ENCODE measurements at regions not wholly inside any gene's neighbourhood (a gene's known extent, or its start where the extent isn't known, plus 50 kb on each side); places are given as distances from the start of the nearest gene placed in this dataset.

DNA sequence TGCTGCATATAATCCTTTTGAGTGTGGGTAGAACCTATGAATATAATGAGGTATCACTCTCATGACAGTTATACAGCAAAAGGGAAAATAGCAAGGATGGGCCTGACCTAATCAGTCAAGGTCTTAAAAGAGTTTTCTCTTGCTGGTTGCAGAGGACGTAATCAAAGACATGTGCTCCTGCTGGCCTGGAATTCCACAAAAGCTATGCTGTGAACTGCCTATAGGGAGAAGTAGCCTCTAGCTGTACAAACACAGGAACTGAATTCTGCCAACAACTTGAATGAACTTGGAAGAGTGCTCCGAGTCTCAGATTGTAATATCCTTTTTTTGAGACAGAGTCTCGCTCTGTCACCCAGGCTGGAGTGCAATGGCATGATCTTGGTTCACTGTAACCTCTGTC is 195.6 kb downstream of the PLK2 start:
- DNase-seq (ENCODE audit: low spot score), result no peak
- intact Hi-C loops (cut with DNase I), result no loop called here

DNA sequence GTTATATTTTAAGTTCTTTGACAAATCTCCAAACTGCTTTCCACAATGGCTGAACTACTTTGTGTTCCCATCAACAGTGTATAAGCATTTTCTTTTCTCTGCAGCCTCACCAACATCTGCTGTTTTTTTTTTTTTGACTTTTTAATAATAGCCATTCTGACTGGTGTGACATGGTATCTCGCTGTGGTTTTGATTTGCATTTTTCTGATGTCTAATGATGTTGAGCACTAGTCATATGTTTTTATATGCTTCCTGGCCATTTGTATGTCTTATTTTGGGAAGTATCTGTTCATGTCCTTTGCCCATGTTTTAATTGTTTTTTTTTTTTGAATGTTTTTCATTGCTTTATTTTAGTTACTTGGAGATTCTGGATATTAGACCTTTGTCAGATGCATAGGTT is 196.6 kb downstream of the PLK2 start:
- intact Hi-C loops (cut with DNase I), result no loop called here
- no peak for DNase-seq (ENCODE audit: low spot score)

DNA sequence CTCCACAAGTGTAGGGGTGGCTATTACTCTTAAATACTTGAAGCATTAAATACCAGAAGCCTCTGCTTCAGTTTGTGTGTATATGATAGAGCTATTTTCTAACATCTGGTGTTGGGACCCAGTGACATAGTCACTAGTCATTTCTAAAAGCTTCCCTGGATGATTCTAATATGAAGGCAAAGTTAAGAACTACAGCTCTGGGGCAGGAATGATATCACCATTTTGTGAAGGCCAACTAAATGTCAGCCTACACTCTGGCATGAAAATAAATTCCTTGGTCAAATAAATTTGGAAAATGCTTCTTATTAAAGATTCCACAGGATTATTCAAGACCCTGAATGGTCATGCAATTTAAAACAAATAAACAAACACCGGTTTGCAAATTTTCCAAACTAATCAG is 197.7 kb downstream of the PLK2 start:
- intact Hi-C loops (cut with DNase I), result no loop called here

DNA sequence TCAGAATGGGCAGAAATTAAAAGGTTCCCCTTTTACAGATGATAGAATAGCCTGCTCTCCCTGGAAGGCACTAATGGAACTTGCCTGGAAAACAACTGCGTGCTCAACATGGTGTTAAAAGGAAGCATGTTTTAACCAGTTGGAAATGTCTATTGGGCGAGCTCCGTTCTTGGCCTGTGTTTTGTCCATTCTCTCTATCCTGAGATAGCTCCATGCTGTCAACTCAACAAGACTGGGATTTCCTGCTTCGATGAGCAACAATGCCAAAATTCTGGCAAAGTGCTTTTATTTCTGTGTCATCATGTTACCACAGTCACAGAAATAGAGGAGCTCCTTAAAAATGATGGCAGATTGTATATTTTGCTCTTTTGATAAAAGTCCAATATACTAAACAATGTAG is 198.3 kb downstream of the PLK2 start:
- no peak for DNase-seq (ENCODE audit: low spot score)
- intact Hi-C loops (cut with DNase I), result no loop called here

More for the DNA sequence above, 197.7 kb downstream of the PLK2 start:
- no peak for DNase-seq (ENCODE audit: low spot score)

GRCh38 chr5:58260243-58260642 is 199.6 kb downstream of the PLK2 start:
- intact Hi-C loops (cut with DNase I), result no loop called here
- no peak for DNase-seq (ENCODE audit: low spot score)

DNA sequence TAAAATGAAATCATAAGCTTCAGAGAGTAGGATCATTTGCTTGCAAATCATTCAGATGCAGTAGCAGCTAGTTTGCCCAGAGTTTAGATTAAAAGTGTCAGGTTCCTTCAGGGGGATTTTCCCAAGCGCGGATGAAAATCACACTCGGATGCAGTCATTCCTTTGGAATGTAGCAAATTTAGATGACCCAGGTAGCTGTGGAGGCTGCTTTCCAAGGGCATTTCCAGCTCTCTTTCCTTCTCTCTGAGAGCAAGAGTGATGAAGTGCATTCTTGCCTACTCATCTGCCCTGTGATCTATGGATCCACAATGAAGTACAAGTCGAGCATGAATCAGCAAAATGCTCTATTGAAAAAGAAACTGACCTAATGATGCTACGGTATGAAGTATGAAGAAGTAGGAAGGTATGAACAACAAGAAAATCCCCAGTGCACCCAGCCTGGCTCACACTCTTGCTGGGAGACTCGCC is 200.2 kb downstream of the PLK2 start:
- intact Hi-C loops (cut with DNase I), result no loop called here
- no peak for DNase-seq (ENCODE audit: low spot score)

DNA sequence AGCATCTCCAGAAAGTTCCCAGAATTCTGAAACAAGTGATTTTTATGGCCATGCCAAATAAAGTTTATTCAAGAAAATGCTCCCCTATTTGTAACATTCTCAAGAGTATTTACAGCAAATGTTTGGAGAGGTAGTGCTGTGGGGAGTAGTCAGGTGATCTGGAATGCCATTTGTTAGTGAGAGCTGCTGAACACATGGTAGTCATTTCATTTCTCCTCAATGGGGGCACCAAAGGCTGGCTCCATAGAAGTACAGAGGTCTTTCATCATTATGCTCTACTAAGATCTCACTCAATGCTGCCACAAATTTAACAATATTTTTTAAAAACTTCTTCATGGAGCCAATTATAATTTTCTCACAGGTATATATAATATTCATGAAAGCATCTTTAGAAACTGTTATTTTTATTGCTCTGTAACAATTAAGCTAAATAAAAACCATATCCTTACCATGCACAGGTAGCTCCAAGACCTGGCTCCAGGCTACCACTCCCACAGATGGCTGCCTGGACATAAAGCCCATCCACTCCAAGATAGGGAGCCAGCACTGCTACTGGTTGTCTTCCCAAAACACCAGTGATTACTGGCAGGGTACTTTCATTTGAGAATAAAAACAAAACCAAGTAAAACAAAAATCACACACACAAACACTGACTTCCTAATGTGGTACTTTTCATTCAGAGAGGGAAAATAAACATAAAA is 200.8 kb downstream of the PLK2 start:
- intact Hi-C loops (cut with DNase I), result no loop called here

GRCh38 chr5:58255970-58256369 is 203.9 kb downstream of the PLK2 start:
- DNase-seq (ENCODE audit: low spot score), result no peak
- intact Hi-C loops (cut with DNase I), result no loop called here

More for the DNA sequence above, 200.8 kb downstream of the PLK2 start:
- no peak for DNase-seq (ENCODE audit: low spot score)

- intact Hi-C loops (cut with DNase I), result no loop called here
- DNase-seq (ENCODE audit: low spot score), result no peak
Observed at GRCh38 chr5:58255386-58255785, 204.5 kb downstream of the PLK2 start.

GRCh38 chr5:58248221-58248620 is 211.7 kb downstream of the PLK2 start:
- intact Hi-C loops (cut with DNase I), result no loop called here
- DNase-seq (ENCODE audit: low spot score), result no peak

GRCh38 chr5:58246461-58246944 is 213.4 kb downstream of the PLK2 start:
- DNase-seq (ENCODE audit: low spot score), result no peak
- intact Hi-C loops (cut with DNase I), result no loop called here

DNA sequence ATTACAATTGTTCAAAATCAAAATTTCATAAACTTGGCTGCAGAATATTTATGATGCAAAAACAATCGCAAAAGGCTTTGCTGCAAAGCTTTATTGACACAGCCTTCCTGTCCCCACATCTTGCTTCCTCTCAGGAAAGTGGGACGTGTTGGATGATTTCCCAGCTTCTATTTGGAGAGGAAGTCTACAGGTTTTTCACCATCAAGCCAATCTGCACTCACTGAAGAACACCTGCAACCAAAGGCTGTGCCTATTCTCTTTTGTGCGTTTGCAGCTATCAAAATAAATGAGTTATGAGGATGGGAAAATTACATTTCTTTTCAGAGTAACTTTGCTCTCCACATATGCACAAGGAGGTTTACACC is 214.4 kb downstream of the PLK2 start:
- no peak for DNase-seq (ENCODE audit: low spot score)
- intact Hi-C loops (cut with DNase I), result no loop called here

DNA sequence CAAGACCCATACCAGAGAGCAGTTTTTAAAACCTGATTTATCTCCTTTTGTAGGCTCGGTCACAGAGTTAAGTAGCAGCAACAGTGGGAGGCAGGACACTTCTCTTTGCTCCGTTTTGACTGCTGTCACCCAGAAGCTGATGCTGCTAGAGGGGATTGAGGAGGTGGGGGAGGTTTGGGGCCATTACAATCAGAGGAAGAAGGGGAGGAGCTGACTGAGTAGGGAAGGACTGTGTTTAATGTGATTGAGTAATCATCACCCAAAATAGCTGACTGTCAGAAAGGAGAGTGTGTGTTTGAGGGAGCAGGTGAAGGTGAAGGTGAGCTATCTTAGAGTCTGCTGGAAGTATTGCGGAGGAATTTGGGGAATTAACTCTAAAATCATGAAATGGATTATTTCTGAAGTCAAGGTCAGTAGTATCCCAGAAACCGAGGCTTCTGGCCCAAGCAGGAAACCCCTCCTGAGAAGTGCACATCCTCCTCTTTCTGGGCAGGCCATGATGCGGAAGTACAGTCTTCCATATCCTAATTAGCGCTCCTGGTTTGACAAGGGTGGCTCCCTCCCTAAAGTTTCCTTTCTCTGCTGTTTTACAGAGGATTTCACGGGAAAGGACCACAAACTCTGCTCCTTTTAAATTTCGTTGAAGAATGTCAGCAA is 214.9 kb downstream of the PLK2 start:
- DNase-seq (ENCODE audit: low spot score), result no peak
- intact Hi-C loops (cut with DNase I), result no loop called here

- intact Hi-C loops (cut with DNase I), result no loop called here
- DNase-seq (ENCODE audit: low spot score), result no peak
Observed at GRCh38 chr5:58241389-58241788, 218.5 kb downstream of the PLK2 start.

DNA sequence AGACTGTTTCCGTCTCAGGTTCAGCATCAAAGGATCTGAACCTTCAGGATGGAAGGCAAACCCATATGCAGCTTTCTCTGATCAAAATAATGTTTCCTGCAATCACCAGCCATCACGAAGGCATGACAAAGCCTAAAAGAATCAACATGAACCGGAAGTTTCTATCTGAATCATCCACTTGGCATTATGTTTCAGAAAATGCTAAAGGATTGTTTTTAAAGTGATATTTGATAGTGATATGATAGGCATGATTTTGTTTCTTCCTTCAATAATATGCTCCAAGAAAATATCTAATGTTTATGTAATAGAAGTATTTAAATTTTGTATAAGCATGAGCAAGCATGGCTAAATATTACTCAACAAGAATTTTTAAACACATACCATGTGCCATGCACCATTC is 219.6 kb downstream of the PLK2 start:
- no peak for DNase-seq (ENCODE audit: low spot score)
- intact Hi-C loops (cut with DNase I), result no loop called here

GRCh38 chr5:58239731-58240130 is 220.2 kb downstream of the PLK2 start:
- DNase-seq (ENCODE audit: low spot score), result no peak
- intact Hi-C loops (cut with DNase I), result no loop called here

- intact Hi-C loops (cut with DNase I), result no loop called here
- DNase-seq (ENCODE audit: low spot score), result no peak
Observed at GRCh38 chr5:58239045-58239444, 220.8 kb downstream of the PLK2 start.

DNA sequence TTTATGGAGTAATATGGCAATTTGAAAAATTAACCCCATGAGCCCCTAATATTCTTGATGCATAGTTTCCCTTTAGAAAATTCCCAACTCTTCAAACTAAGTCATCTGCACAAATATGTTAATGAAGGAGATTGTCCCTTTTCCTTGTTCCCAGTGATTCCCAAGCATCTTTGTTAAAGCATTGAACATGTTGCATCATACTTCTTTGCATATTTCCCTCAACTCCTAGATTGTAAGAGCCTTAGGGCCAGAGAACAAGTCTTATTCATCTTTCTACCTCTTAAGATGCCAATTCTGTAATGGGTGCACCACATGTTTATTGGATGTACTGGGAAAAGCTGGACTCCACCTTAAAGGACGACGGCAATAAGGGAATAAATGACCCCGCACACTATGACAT is 223.4 kb downstream of the PLK2 start:
- no peak for DNase-seq (ENCODE audit: low spot score)
- intact Hi-C loops (cut with DNase I), result no loop called here

GRCh38 chr5:58235299-58235698 is 224.6 kb downstream of the PLK2 start:
- no peak for DNase-seq (ENCODE audit: low spot score)
- intact Hi-C loops (cut with DNase I), result no loop called here

GRCh38 chr5:58232130-58232529 is 227.8 kb downstream of the PLK2 start:
- DNase-seq (ENCODE audit: low spot score), result no peak
- intact Hi-C loops (cut with DNase I), result no loop called here

- intact Hi-C loops (cut with DNase I), result no loop called here
- DNase-seq (ENCODE audit: low spot score), result no peak
Observed at GRCh38 chr5:58231041-58231440, 228.8 kb downstream of the PLK2 start.

All from posterior vena cava (tissue), 2 donors.